DOHH2 (cell line): ENCODE measurements at regions not wholly inside any gene's neighbourhood (a gene's known extent, or its start where the extent isn't known, plus 50 kb on each side); places are given as distances from the start of the nearest gene placed in this dataset.

Experiments
- H3F3A ChIP-seq: fragments of 200-600 bp; sonication (generic), shearing (Covaris generic); 2 replicates; pipeline ENCODE4 v1.6.0; 2016; ENCODE audit warnings: antibody characterized with exemption, mild to moderate bottlenecking; ENCODE audit not compliant: control insufficient read depth, insufficient read depth
- H3K27ac ChIP-seq: fragments of 200-600 bp; sonication (generic); 2 replicates; pipeline ENCODE4 v1.5.1; 2014; ENCODE audit warnings: low read depth, mild to moderate bottlenecking, low read length, moderate library complexity
- H3K27me3 ChIP-seq: fragments of 200-600 bp; sonication (generic); 2 replicates; pipeline ENCODE4 v1.6.1; 2014; ENCODE audit warnings: mild to moderate bottlenecking, low read length, mixed read lengths; ENCODE audit not compliant: control insufficient read depth
- H3K36me3 ChIP-seq: fragments of 200-600 bp; sonication (generic); 2 replicates; pipeline ENCODE4 v1.6.1; 2014; ENCODE audit warnings: mild to moderate bottlenecking, low read length, moderate library complexity, mixed read lengths; ENCODE audit not compliant: control insufficient read depth
- H3K4me1 ChIP-seq: fragments of 200-600 bp; sonication (generic); 2 replicates; pipeline ENCODE4 v1.6.1; 2014; ENCODE audit warnings: mild to moderate bottlenecking, low read length, mixed read lengths; ENCODE audit not compliant: control insufficient read depth
- H3K4me2 ChIP-seq: fragments of 200-600 bp; sonication (generic); 2 replicates; pipeline ENCODE4 v1.6.0; 2014; ENCODE audit warnings: mild to moderate bottlenecking, low read length, moderate library complexity
- H3K4me3 ChIP-seq: fragments of 200-600 bp; sonication (generic); 2 replicates; pipeline ENCODE4 v1.5.1; 2014; ENCODE audit warnings: mild to moderate bottlenecking, low read length, mixed read lengths
- H3K79me2 ChIP-seq: fragments of 200-600 bp; sonication (generic); 2 replicates; pipeline ENCODE4 v1.6.1; 2014; ENCODE audit warnings: mild to moderate bottlenecking, low read length, mixed read lengths; ENCODE audit not compliant: control insufficient read depth
- H3K9me2 ChIP-seq: fragments of 200-600 bp; sonication (generic); replicated peaks from 2 replicates; pipeline ENCODE4 v1.6.1; 2014; ENCODE audit warnings: mild to moderate bottlenecking, low read length, mixed read lengths; ENCODE audit not compliant: control insufficient read depth
- H3K9me3 ChIP-seq: fragments of 200-600 bp; sonication (generic); 2 replicates; pipeline ENCODE4 v1.6.1; 2014; ENCODE audit warnings: antibody characterized with exemption, low read length, mixed read lengths; ENCODE audit not compliant: control insufficient read depth, insufficient read depth
- H4K20me1 ChIP-seq: fragments of 200-600 bp; sonication (generic); 2 replicates; pipeline ENCODE4 v1.6.0; 2014; ENCODE audit warnings: low read depth, mild to moderate bottlenecking, antibody characterized with exemption, low read length, moderate library complexity; ENCODE audit not compliant: control insufficient read depth, insufficient read depth
- EZH2phosphoT487 ChIP-seq: fragments of 200-600 bp; sonication (generic); IDR thresholded peaks from 2 replicates; pipeline ENCODE4 v1.6.1; 2017; ENCODE audit warnings: borderline replicate concordance, mild to moderate bottlenecking, antibody characterized with exemption, low read length, moderate library complexity, mixed read lengths
- TF ChIP-seq, protein P1 (sequence below): fragments of 200-600 bp; sonication (generic); IDR thresholded peaks from one replicate; pipeline ENCODE4 v1.5.1; 2014; ENCODE audit warnings: antibody characterized with exemption, mild to moderate bottlenecking, low read depth, low read length; ENCODE audit not compliant: poor library complexity, severe bottlenecking

DNA sequence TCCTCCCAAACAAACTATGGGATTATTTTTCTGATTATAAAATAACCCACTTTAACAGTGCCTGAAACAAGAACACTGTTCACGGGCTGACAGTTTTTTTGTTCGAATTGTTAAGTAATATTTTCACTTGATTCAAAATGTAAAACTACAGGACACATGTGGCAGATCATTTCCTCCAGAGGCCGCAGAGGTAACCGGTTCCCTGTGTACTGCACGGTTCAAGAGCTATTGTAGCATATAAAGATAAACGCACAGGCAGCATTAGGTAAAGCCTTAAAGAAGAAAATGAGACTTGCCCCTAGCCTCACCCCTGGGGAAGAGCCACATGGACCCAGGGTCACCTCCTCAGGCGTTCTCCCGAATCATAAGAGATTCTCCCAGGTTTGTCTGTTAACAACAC is 181.3 kb upstream of the AFDN start:
- Histone ChIP-seq H3K4me3 (peak overlapping the region; percentile 53), H3K4me1 (peaks cover 15% of the 10 kb centered on the region), H3K4me2 (peak overlapping the region; percentile 63), H3K79me2 (no peaks in the 10 kb centered on the region), H3K27ac (0 out of 2 replicates have a peak overlapping the region, but pooled peaks have one; percentile 9), H3K9me3 (no peaks in the 10 kb centered on the region), H3K36me3 (no peaks in the 10 kb centered on the region), H3K27me3 (no peaks in the 10 kb centered on the region), H3F3A (no peaks in the 10 kb centered on the region), H4K20me1 (no peaks in the 10 kb centered on the region), H3K9me2 (no peaks in the 10 kb centered on the region)
- TF ChIP-seq, protein P1, sequence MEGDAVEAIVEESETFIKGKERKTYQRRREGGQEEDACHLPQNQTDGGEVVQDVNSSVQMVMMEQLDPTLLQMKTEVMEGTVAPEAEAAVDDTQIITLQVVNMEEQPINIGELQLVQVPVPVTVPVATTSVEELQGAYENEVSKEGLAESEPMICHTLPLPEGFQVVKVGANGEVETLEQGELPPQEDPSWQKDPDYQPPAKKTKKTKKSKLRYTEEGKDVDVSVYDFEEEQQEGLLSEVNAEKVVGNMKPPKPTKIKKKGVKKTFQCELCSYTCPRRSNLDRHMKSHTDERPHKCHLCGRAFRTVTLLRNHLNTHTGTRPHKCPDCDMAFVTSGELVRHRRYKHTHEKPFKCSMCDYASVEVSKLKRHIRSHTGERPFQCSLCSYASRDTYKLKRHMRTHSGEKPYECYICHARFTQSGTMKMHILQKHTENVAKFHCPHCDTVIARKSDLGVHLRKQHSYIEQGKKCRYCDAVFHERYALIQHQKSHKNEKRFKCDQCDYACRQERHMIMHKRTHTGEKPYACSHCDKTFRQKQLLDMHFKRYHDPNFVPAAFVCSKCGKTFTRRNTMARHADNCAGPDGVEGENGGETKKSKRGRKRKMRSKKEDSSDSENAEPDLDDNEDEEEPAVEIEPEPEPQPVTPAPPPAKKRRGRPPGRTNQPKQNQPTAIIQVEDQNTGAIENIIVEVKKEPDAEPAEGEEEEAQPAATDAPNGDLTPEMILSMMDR, result no peak
- no peak for TF ChIP-seq EZH2phosphoT487

DNA sequence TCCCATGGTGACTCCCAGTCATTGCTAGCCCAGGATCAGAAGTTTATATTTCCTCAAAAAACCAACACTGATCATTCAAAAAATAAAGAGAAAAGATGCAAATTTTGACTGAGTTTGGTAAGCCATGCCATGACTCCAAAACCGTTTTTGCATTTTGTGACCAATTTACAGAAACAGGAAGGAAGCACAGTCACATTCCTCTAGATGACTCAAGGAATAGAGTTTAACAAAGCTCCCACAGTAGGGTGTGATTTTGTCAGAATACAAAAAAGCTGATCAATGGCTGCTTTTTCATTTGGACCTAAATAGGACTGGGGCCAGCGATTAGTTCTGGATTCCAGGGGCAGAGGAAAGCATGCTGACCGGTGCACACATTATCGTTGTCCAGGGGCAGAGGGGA is 179.4 kb upstream of the AFDN start:
- TF ChIP-seq EZH2phosphoT487, result no peak
- TF ChIP-seq, protein P1, result no peak
- Histone ChIP-seq H3K36me3 (no peaks in the 10 kb centered on the region), H3K4me1 (peaks cover 15% of the 10 kb centered on the region), H3K79me2 (no peaks in the 10 kb centered on the region), H3K27me3 (no peaks in the 10 kb centered on the region), H3K4me2 (no peak overlapping the region), H3K4me3 (no peak overlapping the region), H3K27ac (no peak overlapping the region), H3K9me2 (no peaks in the 10 kb centered on the region), H4K20me1 (no peaks in the 10 kb centered on the region), H3F3A (no peaks in the 10 kb centered on the region), H3K9me3 (peaks cover 9% of the 10 kb centered on the region; the same call in 1 of the 2 replicates)

DNA sequence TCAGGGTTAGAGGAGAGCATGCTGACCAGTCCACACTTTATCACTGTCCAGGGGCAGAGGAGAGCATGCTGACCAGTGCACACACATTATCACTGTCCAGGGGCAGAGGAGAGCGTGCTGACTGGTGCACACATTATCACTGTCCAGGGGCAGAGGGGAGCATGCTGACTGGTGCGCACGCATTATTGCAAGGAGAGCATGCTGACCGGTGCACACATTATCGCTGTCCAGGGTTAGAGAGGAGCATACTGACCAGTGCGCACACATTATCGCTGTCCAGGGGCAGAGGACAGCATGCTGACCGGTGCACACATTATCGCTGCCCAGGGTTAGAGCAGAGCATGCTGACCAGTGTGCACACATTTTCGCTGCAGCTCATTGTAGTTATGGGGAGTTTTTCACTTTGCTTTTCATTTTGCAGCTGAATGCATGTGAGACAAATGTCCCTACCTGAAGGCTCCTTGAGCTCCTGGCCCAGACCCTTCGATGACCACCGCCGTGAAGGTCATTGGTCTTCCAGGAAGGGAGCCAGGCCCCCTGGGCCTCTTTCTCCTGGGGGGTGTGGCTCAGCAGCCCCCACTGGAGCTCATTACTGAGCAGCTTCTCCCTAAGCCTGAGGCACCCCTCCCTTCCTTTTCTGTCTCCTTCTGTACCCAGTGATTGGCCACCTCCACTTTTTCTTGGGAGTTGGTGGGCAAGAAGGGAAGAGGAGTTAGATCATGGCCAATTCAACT is 178.8 kb upstream of the AFDN start:
- TF ChIP-seq, protein P1, result no peak
- no peak for TF ChIP-seq EZH2phosphoT487
- Histone ChIP-seq H3K27me3 (no peaks in the 10 kb centered on the region), H3K4me1 (peaks cover 15% of the 10 kb centered on the region), H4K20me1 (no peaks in the 10 kb centered on the region), H3K79me2 (no peaks in the 10 kb centered on the region), H3K9me3 (peaks cover 9% of the 10 kb centered on the region; the same call in 1 of the 2 replicates), H3K9me2 (no peaks in the 10 kb centered on the region), H3K4me2 (no peak overlapping the region), H3K4me3 (no peak overlapping the region), H3F3A (no peaks in the 10 kb centered on the region), H3K27ac (no peak overlapping the region), H3K36me3 (no peaks in the 10 kb centered on the region)
